Activated CD4-positive, alpha-beta T cell treated with anti-CD3 and anti-CD28 coated beads for 36 hours (primary cell): ENCODE measurements at regions not wholly inside any gene's neighbourhood (a gene's known extent, or its start where the extent isn't known, plus 50 kb on each side); places are given as distances from the start of the nearest gene placed in this dataset.
"Not testable (repeated sequence)": the region's sequence is repeated elsewhere in the genome, so short reads cannot be mapped to it uniquely, and the experiment has no call there.

ENCODE experiments used
- ATAC-seq: fragments of 200-7000 bp; cut with Tn5 transposase; one replicate; pipeline ENCODE4 v1.10.0; 2021; ENCODE audit warnings: mild to moderate bottlenecking, moderate library complexity
- CTCF ChIA-PET: fragments of 350-600 bp; sonication (Branson Sonifier 250); formaldehyde crosslinking; loops from one replicate; lab custom pipeline; 2021; ENCODE audit warnings: antibody characterized with exemption; lab: Charles Lee
- POLR2A ChIA-PET: fragments of 350-600 bp; sonication (Branson Sonifier 250); formaldehyde crosslinking; loops from one replicate; lab custom pipeline; 2021; ENCODE audit warnings: antibody characterized with exemption, inconsistent platforms; lab: Charles Lee
- DNase-seq: peaks from one replicate; pipeline ENCODE4 v3.0.0-alpha.2; 2020
- H3K27ac Mint-ChIP-seq: one replicate; pipeline ENCODE4 v1.8.0; 2021; ENCODE audit warnings: mixed read lengths
- H3K27me3 Mint-ChIP-seq: one replicate; pipeline ENCODE4 v1.8.0; 2021; ENCODE audit warnings: mixed read lengths
- H3K36me3 Mint-ChIP-seq: one replicate; pipeline ENCODE4 v1.8.0; 2021; ENCODE audit warnings: low read depth, mixed read lengths
- H3K4me1 Mint-ChIP-seq: one replicate; pipeline ENCODE4 v1.8.0; 2021; ENCODE audit warnings: mixed read lengths
- H3K4me3 Mint-ChIP-seq: one replicate; pipeline ENCODE4 v1.8.0; 2021; ENCODE audit warnings: mild to moderate bottlenecking, moderate library complexity, mixed read lengths
- H3K9me3 Mint-ChIP-seq: one replicate; pipeline ENCODE4 v1.8.0; 2021; ENCODE audit warnings: low read depth, mixed read lengths
- intact Hi-C, 2 experiments: fragments of 100-400 bp; cut with DNase I in 1 of 2; cut with micrococcal nuclease in 1 of 2; formaldehyde crosslinking; loops; one replicate each; pipeline versions ENCODE4 v1.14.2 to v1.15.1; 2022 to 2024; cut with DNase I, micrococcal nuclease

GRCh38 chr15:53037904-53038654 lies 247.9 kb upstream of the ONECUT1 start:
- no peaks in the 10 kb centered on the region for H3K4me1 Mint-ChIP-seq
- no peaks in the 10 kb centered on the region for H3K36me3 Mint-ChIP-seq
- H3K27ac Mint-ChIP-seq, result no peak overlapping the region
- no peak for ATAC-seq
- no peak overlapping the region for H3K4me3 Mint-ChIP-seq
- intact Hi-C loops, result no loop called here
- H3K27me3 Mint-ChIP-seq, result peaks cover 11% of the 10 kb centered on the region
- peaks cover 1% of the 10 kb centered on the region for H3K9me3 Mint-ChIP-seq
- CTCF ChIA-PET, result no interaction called here
- POLR2A ChIA-PET, result no interaction called here
- DNase-seq, result no peak

DNA sequence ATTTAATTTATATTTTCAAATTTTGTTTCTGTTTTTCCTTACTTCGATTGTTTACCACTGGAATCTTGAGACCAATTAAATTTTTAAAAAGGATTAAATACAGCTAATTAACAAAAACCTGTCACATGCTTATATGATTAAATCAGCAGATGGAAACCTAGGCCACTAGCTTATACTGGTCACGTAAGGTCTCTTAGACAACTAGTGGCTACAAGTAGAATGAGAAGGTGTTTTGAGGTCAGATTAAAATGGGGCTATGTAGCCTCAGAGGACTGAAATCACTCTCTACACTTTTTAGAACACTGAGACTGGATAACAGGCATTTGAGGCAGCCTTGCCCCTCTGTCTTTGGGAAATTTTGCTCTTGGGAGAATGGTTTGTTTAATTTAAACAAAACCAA lies 246.5 kb upstream of the ONECUT1 start:
- Mint-ChIP-seq H3K27ac (no peak overlapping the region), H3K4me3 (no peak overlapping the region), H3K36me3 (no peaks in the 10 kb centered on the region), H3K4me1 (no peaks in the 10 kb centered on the region), H3K9me3 (peaks cover 1% of the 10 kb centered on the region), H3K27me3 (peaks cover 11% of the 10 kb centered on the region)
- ChIA-PET POLR2A (no interaction called here), CTCF (no interaction called here)
- intact Hi-C loops, result no loop called here
- DNase-seq (no peak), ATAC-seq (no peak)

DNA sequence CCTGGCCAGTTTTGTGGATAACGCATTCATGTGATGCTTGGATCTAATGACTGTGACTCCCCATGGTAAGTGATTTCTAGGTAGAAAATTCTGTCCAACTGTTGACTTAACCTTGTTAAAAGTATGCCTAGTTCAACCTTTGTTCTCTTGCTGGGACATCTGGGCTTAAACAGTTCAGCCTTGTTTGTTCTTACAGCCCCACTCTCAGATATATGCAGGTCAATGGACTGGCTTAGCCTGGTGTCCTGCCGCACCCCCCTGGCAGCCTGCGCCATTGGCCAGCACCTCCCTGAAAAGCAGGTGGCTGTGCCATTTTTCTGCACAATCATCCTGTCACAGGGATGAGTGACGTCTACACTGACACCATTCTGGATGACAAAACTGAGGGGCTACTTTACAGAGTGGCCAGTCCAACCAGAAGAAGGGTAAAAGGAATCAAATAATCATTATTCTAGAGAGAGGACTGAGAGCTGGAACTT lies 244.7 kb upstream of the ONECUT1 start:
- H3K4me1 Mint-ChIP-seq, result no peaks in the 10 kb centered on the region
- no peaks in the 10 kb centered on the region for H3K36me3 Mint-ChIP-seq
- no peak for ATAC-seq
- H3K27me3 Mint-ChIP-seq, result peaks cover 11% of the 10 kb centered on the region
- ChIA-PET CTCF (no interaction called here), POLR2A (no interaction called here)
- no peak for DNase-seq
- peaks cover 1% of the 10 kb centered on the region for H3K9me3 Mint-ChIP-seq
- no peak overlapping the region for H3K4me3 Mint-ChIP-seq
- no peak overlapping the region for H3K27ac Mint-ChIP-seq
- intact Hi-C loops, result no loop called here

GRCh38 chr15:53033709-53034108 lies 243.6 kb upstream of the ONECUT1 start:
- Mint-ChIP-seq H3K4me3 (no peak overlapping the region), H3K9me3 (no peaks in the 10 kb centered on the region), H3K4me1 (no peaks in the 10 kb centered on the region), H3K36me3 (no peaks in the 10 kb centered on the region), H3K27ac (no peak overlapping the region), H3K27me3 (peaks cover 9% of the 10 kb centered on the region)
- ChIA-PET POLR2A (no interaction called here), CTCF (no interaction called here)
- no peak for ATAC-seq
- DNase-seq, result no peak
- intact Hi-C loops, result no loop called here

DNA sequence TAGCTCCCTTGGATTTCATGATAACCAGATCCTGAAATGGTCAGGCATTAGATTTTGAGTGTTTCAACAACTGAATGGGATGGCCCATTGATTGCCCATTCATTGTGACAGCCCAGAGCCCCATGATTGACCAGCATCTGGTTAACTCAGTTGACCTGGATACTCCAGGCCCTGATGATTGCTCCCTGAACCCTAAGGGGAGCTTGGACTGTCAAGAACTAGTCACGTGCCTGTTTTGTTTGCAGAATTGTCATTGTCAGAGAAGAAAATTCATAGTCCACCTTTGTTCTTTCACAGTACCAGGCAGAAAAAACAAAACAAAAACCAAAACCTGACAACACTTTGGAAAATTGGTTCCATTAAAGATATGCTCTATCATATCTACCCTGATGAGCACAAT lies 241.3 kb upstream of the ONECUT1 start:
- Mint-ChIP-seq H3K9me3 (peaks cover 2% of the 10 kb centered on the region), H3K4me1 (no peaks in the 10 kb centered on the region), H3K36me3 (no peaks in the 10 kb centered on the region), H3K4me3 (no peak overlapping the region), H3K27me3 (no peaks in the 10 kb centered on the region), H3K27ac (no peak overlapping the region)
- DNase-seq (no peak), ATAC-seq (no peak)
- ChIA-PET POLR2A (no interaction called here), CTCF (interaction anchor here (1.0 kb wide), 1 partner anchor 48 kb away, joined by 3 read pairs; no protein-coding TSS in a partner anchor)
- intact Hi-C loops, result no loop called here

DNA sequence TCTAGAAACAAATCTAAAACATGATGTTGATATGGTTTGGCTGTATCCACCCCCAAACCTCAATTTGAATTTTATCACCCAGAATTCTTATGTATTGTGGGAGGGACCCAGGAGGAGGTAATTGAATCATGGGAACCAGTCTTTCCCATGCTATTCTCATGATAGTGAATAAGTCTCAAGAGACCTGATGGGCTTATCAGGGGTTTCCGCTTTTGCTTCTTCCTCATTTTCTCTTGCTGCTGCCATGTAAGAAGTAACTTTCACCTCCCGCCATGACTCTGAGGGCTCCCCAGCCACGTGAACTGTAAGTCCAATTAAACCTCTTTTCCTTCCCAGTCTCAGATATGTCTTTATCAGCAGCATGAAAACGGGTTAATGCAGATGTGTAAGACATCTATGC lies 232.7 kb upstream of the ONECUT1 start:
- Mint-ChIP-seq H3K36me3 (no peaks in the 10 kb centered on the region), H3K27me3 (peaks cover 13% of the 10 kb centered on the region), H3K4me3 (no peak overlapping the region), H3K4me1 (no peaks in the 10 kb centered on the region), H3K9me3 (peaks cover 8% of the 10 kb centered on the region), H3K27ac (no peak overlapping the region)
- intact Hi-C loops, result no loop called here
- DNase-seq, result no peak
- ATAC-seq, result no peak
- POLR2A ChIA-PET, result no interaction called here
- CTCF ChIA-PET, result no interaction called here

- intact Hi-C loops, result no loop called here
- no peak for DNase-seq
- ChIA-PET CTCF (interaction anchor here (1.0 kb wide), 1 partner anchor 8 kb away, joined by 4 read pairs; no protein-coding TSS in a partner anchor), POLR2A (no interaction called here)
- peaks cover 4% of the 10 kb centered on the region for H3K27me3 Mint-ChIP-seq
- no peaks in the 10 kb centered on the region for H3K4me1 Mint-ChIP-seq
- no peak for ATAC-seq
- no peaks in the 10 kb centered on the region for H3K36me3 Mint-ChIP-seq
- H3K9me3 Mint-ChIP-seq, result no peaks in the 10 kb centered on the region
- H3K27ac Mint-ChIP-seq, result no peak overlapping the region
- H3K4me3 Mint-ChIP-seq, result no peak overlapping the region
Measured at GRCh38 chr15:53013329-53013728, 223.2 kb upstream of the ONECUT1 start.

DNA sequence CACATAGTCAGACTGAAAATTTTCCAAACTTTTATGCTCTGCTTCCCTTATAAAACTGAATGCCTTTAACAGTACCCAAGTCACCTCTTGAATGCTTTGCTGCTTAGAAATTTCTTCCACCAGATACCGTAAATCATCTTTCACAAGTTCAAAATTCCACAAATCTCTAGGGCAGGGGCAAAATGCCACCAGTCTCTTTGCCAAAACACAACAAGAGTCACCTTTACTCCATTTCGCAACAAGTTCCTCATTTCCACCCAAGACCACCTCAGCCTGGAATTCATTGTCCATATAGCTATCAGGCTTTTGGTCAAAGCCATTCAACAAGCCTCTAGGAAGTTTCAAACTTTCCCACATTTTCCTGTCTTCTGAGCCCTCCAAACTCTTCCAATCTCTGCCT lies 221.6 kb upstream of the ONECUT1 start:
- H3K9me3 Mint-ChIP-seq, ATAC-seq, H3K36me3 Mint-ChIP-seq, H3K27ac Mint-ChIP-seq, intact Hi-C loops, H3K27me3 Mint-ChIP-seq, H3K4me1 Mint-ChIP-seq, CTCF ChIA-PET, H3K4me3 Mint-ChIP-seq, DNase-seq, POLR2A ChIA-PET: not testable (repeated sequence)

- H3K36me3 Mint-ChIP-seq, result no peaks in the 10 kb centered on the region
- H3K4me3 Mint-ChIP-seq, result no peak overlapping the region
- H3K27ac Mint-ChIP-seq, result no peak overlapping the region
- no peaks in the 10 kb centered on the region for H3K9me3 Mint-ChIP-seq
- no peak for ATAC-seq
- H3K4me1 Mint-ChIP-seq, result no peaks in the 10 kb centered on the region
- CTCF ChIA-PET, result no interaction called here
- POLR2A ChIA-PET, result no interaction called here
- peaks cover 4% of the 10 kb centered on the region for H3K27me3 Mint-ChIP-seq
- no peak for DNase-seq
- intact Hi-C loops, result no loop called here
Measured at GRCh38 chr15:53009093-53009492, 219.0 kb upstream of the ONECUT1 start.

DNA sequence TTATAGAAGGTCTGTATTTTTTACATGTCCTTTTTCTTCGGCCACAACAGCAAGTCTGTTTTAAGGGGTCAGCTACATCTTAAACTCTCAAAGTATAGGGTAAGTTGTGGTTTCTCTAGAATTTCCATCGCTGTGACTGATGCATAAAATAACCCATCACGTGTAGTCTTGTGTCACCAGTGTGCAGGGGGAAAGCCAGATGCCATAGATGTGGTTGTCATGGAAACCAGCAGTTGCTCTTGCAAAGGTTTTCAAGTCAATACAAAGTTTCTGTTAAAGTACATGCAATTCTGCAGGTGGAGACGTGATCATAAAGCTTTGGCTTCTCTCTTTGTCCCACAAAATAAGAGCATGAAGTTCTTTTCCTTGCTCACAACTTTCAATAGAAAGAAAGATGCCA lies 210.3 kb upstream of the ONECUT1 start:
- POLR2A ChIA-PET, result no interaction called here
- DNase-seq, result no peak
- intact Hi-C loops, result no loop called here
- Mint-ChIP-seq H3K4me1 (no peaks in the 10 kb centered on the region), H3K27ac (no peak overlapping the region), H3K4me3 (no peak overlapping the region), H3K27me3 (peaks cover 6% of the 10 kb centered on the region), H3K36me3 (no peaks in the 10 kb centered on the region), H3K9me3 (no peaks in the 10 kb centered on the region)
- CTCF ChIA-PET, result interaction anchor here (0.6 kb wide), 1 partner anchor 243 kb away, joined by 3 read pairs; no protein-coding TSS in a partner anchor
- ATAC-seq, result no peak

- H3K27me3 Mint-ChIP-seq, result peaks cover 2% of the 10 kb centered on the region
- intact Hi-C loops, result no loop called here
- DNase-seq (no peak), ATAC-seq (no peak)
- no peak overlapping the region for H3K27ac Mint-ChIP-seq
- no peaks in the 10 kb centered on the region for H3K36me3 Mint-ChIP-seq
- H3K4me1 Mint-ChIP-seq, result no peaks in the 10 kb centered on the region
- CTCF ChIA-PET, result no interaction called here
- POLR2A ChIA-PET, result no interaction called here
- H3K9me3 Mint-ChIP-seq, result peaks cover 13% of the 10 kb centered on the region
- H3K4me3 Mint-ChIP-seq, result no peak overlapping the region
Measured at GRCh38 chr15:52997123-52997522, 207.0 kb upstream of the ONECUT1 start.

- no peak overlapping the region for H3K27ac Mint-ChIP-seq
- ChIA-PET POLR2A (no interaction called here), CTCF (interaction anchor here (0.7 to 1.5 kb wide), 2 partner anchors 10 to 26 kb away, joined by 3 read pairs; no protein-coding TSS in a partner anchor)
- peaks cover 13% of the 10 kb centered on the region for H3K9me3 Mint-ChIP-seq
- H3K4me3 Mint-ChIP-seq, result no peak overlapping the region
- H3K27me3 Mint-ChIP-seq, result peaks cover 4% of the 10 kb centered on the region
- no peak for DNase-seq
- no peak for ATAC-seq
- no peaks in the 10 kb centered on the region for H3K36me3 Mint-ChIP-seq
- intact Hi-C loops, result no loop called here
- no peaks in the 10 kb centered on the region for H3K4me1 Mint-ChIP-seq
Measured at GRCh38 chr15:52994290-52994689, 204.2 kb upstream of the ONECUT1 start.
